CD4-positive, alpha-beta memory T cell (primary cell): ENCODE measurements at regions not wholly inside any gene's neighbourhood (a gene's known extent, or its start where the extent isn't known, plus 50 kb on each side); places are given as distances from the start of the nearest gene placed in this dataset.

Source experiments
- CTCF ChIA-PET: fragments of 350-600 bp; sonication (Branson Sonifier 250); formaldehyde crosslinking; loops from one replicate; lab custom pipeline; 2021; ENCODE audit warnings: inconsistent platforms; ENCODE audit not compliant: partially characterized antibody; lab: Charles Lee
- POLR2A ChIA-PET: fragments of 350-600 bp; sonication (Branson Sonifier 250); formaldehyde crosslinking; loops from one replicate; lab custom pipeline; 2021; ENCODE audit not compliant: partially characterized antibody; lab: Charles Lee
- DNase-seq, 5 donors: peaks; one replicate each; pipeline versions ENCODE4 v3.0.0 to v3.0.0-alpha.2; 2020 to 2022; ENCODE audit warnings: mixed read lengths in 1 of 5
- H3K27ac ChIP-seq: one replicate; pipeline ENCODE4 v1.7.0; 2013; ENCODE audit warnings: low read depth, low read length
- H3K27me3 ChIP-seq: 2 replicates; pipeline ENCODE4 v1.7.0; 2013; ENCODE audit warnings: mild to moderate bottlenecking, low read length, moderate library complexity; ENCODE audit not compliant: insufficient read depth
- H3K36me3 ChIP-seq: 2 replicates; pipeline ENCODE4 v1.7.0; 2013; ENCODE audit warnings: mild to moderate bottlenecking, low read length, moderate library complexity; ENCODE audit not compliant: insufficient read depth
- H3K4me1 ChIP-seq: 2 replicates; pipeline ENCODE4 v1.7.0; 2013; ENCODE audit warnings: mild to moderate bottlenecking, low read length, moderate library complexity; ENCODE audit not compliant: insufficient read depth
- H3K4me3 ChIP-seq, 2 donors: one replicate each; pipeline ENCODE4 v1.7.0; 2013; ENCODE audit warnings: low read length in 2 of 2, mild to moderate bottlenecking in 1 of 2
- H3K9me3 ChIP-seq, 2 donors: one replicate each; pipeline ENCODE4 v1.7.0; 2013; ENCODE audit warnings: low read length in 2 of 2, control low read depth in 1 of 2; ENCODE audit not compliant: control insufficient read depth in 1 of 2
- H3K27ac Mint-ChIP-seq, 7 donors: one replicate each; pipeline ENCODE4 v1.8.0; 2020 to 2021; ENCODE audit warnings: mixed read lengths in 7 of 7, mild to moderate bottlenecking in 6 of 7, inconsistent platforms in 3 of 7, moderate library complexity in 3 of 7
- H3K27me3 Mint-ChIP-seq, 2 donors: one replicate each; pipeline ENCODE4 v1.8.0; 2020 to 2021; ENCODE audit warnings: mixed read lengths in 2 of 2
- H3K36me3 Mint-ChIP-seq, 2 donors: one replicate each; pipeline ENCODE4 v1.8.0; 2020 to 2021; ENCODE audit warnings: mixed read lengths in 2 of 2, inconsistent platforms in 1 of 2, mild to moderate bottlenecking in 1 of 2
- H3K4me1 Mint-ChIP-seq, 4 donors: one replicate each; pipeline ENCODE4 v1.8.0; 2020 to 2021; ENCODE audit warnings: mixed read lengths in 4 of 4, mild to moderate bottlenecking in 1 of 4
- H3K4me3 Mint-ChIP-seq, 8 donors: one replicate each; pipeline ENCODE4 v1.8.0; 2020 to 2021; ENCODE audit warnings: mixed read lengths in 8 of 8, mild to moderate bottlenecking in 7 of 8, moderate library complexity in 6 of 8, inconsistent platforms in 3 of 8
- H3K9me3 Mint-ChIP-seq, 8 donors: one replicate each; pipeline ENCODE4 v1.8.0; 2020 to 2021; ENCODE audit warnings: mixed read lengths in 8 of 8, mild to moderate bottlenecking in 5 of 8, inconsistent platforms in 3 of 8, moderate library complexity in 1 of 8
- intact Hi-C: fragments of 100-400 bp; cut with micrococcal nuclease; formaldehyde crosslinking; loops from one replicate; pipeline ENCODE4 v1.15.1; 2023

DNA sequence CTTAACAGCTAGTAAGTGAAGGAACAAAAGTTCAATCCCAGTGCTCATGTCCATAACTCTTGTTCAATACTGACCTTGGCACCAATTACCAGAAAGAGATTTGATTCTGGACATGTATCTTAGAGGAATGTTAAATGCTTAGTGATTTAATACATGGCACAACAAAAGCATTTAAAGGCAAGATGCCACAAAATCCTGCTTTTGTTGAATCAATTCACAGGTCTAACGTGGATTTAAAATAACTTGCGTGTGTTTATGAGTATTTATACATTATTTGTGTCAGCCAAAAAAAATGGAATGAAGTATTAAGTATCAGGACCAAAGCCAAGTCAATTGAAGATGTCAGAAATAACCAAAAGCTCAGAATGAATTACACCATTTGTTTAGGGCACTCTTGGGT is 85.4 kb upstream of the GIMD1 start:
- POLR2A ChIA-PET = no interaction called here
- H3K9me3 Mint-ChIP-seq = peaks cover 0 to 2% (median 0%) of the 10 kb centered on the region in 8 donors

DNA sequence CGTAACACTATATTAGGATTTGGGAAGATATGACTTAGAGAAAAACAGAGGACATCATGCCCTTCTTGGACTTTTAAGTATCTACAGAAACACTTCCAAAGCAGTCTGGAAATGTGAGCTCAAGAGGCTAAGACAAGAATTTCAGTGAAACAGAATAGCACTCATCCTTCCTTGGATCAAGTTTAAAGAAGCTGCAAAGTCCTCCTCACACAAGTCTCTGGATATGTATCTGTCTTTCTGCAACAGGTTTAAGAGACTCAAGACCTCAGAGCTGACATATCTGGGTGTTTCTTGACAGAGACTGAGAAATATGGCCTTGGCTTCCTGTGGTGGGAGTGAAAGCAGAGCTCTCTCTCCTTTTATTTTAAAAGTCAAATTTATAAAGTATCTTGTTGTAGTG is 82.5 kb upstream of the GIMD1 start:
- H3K27me3 ChIP-seq = no peaks in the 10 kb centered on the region
- H3K36me3 ChIP-seq = no peaks in the 10 kb centered on the region
- H3K4me1 Mint-ChIP-seq = no peaks in the 10 kb centered on the region
- ChIA-PET POLR2A (no interaction called here), CTCF (no interaction called here)
- intact Hi-C loops = no loop called here
- H3K27me3 Mint-ChIP-seq = peaks cover 1 to 7% of the 10 kb centered on the region in 2 donors
- no peak overlapping the region for H3K4me3 ChIP-seq
- no peak overlapping the region for H3K4me3 Mint-ChIP-seq
- no peak overlapping the region for H3K27ac ChIP-seq
- H3K27ac Mint-ChIP-seq = no peak overlapping the region
- H3K9me3 Mint-ChIP-seq = peaks cover 0 to 5% (median 0%) of the 10 kb centered on the region in 8 donors
- DNase-seq = no peak
- no peaks in the 10 kb centered on the region for H3K9me3 ChIP-seq
- H3K36me3 Mint-ChIP-seq = no peaks in the 10 kb centered on the region
- no peaks in the 10 kb centered on the region for H3K4me1 ChIP-seq

More for the DNA sequence above, 85.4 kb upstream of the GIMD1 start:
- Mint-ChIP-seq H3K36me3 (no peaks in the 10 kb centered on the region), H3K4me1 (no peaks in the 10 kb centered on the region), H3K4me3 (no peak overlapping the region), H3K27ac (no peak overlapping the region), H3K27me3 (peaks cover 1 to 7% of the 10 kb centered on the region in 2 donors)
- H3K36me3 ChIP-seq = no peaks in the 10 kb centered on the region
- no peak for DNase-seq
- no peaks in the 10 kb centered on the region for H3K9me3 ChIP-seq
- H3K27me3 ChIP-seq = no peaks in the 10 kb centered on the region
- CTCF ChIA-PET = no interaction called here
- no peak overlapping the region for H3K4me3 ChIP-seq
- no peaks in the 10 kb centered on the region for H3K4me1 ChIP-seq
- intact Hi-C loops = no loop called here
- no peak overlapping the region for H3K27ac ChIP-seq

DNA sequence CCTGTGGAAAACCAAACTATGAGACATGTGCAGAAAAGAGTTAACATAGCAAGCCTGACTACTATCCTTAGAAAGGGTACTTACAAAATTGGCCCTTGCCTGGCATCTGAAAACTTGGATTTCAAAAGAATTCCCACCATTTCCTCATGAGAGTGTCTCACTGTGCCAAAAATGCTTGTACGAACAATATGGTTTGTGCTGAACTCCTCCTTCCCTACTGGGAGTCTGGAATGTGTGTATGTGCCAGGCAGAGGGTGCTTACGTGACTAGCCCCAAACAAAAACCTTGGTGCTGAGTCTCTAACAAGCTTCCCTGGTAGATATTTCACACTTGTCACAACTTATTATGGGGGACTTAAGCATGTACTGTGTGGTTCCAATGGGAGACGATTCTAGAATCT is 81.7 kb upstream of the GIMD1 start:
- H3K36me3 ChIP-seq = no peaks in the 10 kb centered on the region
- Mint-ChIP-seq H3K4me1 (no peaks in the 10 kb centered on the region), H3K36me3 (no peaks in the 10 kb centered on the region), H3K4me3 (no peak overlapping the region), H3K9me3 (peaks cover 0 to 9% (median 3%) of the 10 kb centered on the region in 8 donors), H3K27me3 (peaks cover 1 to 7% of the 10 kb centered on the region in 2 donors), H3K27ac (no peak overlapping the region)
- H3K4me3 ChIP-seq = no peak overlapping the region
- H3K9me3 ChIP-seq = no peaks in the 10 kb centered on the region
- POLR2A ChIA-PET = no interaction called here
- intact Hi-C loops = no loop called here
- H3K27ac ChIP-seq = no peak overlapping the region
- H3K4me1 ChIP-seq = no peaks in the 10 kb centered on the region
- no peaks in the 10 kb centered on the region for H3K27me3 ChIP-seq
- CTCF ChIA-PET = no interaction called here
- no peak for DNase-seq

DNA sequence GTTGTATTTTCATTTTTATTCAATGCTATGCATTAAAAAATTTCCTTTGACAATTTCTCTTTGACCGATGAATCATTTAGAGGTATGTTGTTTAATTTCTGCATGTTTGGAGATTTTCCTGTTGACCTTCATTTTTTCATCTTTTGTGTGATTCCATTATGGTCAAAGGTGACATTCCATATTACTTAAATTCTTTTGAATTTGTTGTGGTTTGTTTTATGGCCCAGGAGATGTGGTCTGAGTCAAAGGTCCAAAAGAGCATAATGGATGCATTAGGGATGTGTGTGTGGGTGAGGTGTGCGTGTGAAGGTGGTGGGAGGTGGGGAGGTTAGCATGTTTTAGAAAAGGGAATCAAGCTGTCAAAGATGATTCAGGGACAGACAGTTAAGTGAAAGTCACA is 76.0 kb upstream of the GIMD1 start:
- Mint-ChIP-seq H3K27ac (no peak overlapping the region), H3K4me3 (no peak overlapping the region), H3K4me1 (no peaks in the 10 kb centered on the region), H3K27me3 (peaks cover 0 to 1% of the 10 kb centered on the region in 2 donors), H3K36me3 (no peaks in the 10 kb centered on the region), H3K9me3 (peaks cover 0 to 12% (median 4%) of the 10 kb centered on the region in 8 donors)
- intact Hi-C loops = no loop called here
- Histone ChIP-seq H3K36me3 (no peaks in the 10 kb centered on the region), H3K27me3 (no peaks in the 10 kb centered on the region), H3K4me3 (no peak overlapping the region), H3K27ac (no peak overlapping the region), H3K9me3 (no peaks in the 10 kb centered on the region), H3K4me1 (no peaks in the 10 kb centered on the region)
- no peak for DNase-seq
- CTCF ChIA-PET = no interaction called here
- POLR2A ChIA-PET = no interaction called here

DNA sequence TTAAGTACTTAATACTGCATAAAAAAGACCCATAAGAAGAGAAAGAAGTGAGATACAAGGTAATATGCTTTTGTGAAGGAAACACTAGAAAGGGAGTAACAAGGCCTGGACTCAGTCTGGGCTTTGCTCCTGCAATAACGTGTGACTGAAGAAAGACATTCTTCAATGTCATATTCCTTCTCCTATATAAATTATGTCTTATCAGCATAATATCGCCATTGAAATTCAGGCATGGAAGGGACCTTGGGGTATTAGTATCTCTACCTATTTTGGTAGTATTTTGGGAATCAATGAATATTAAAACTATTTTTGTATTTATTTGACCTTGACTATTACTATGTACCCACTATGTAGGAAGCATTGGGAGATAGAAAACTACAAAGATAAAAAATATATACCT is 62.2 kb upstream of the GIMD1 start:
- peaks cover 0 to 2% of the 10 kb centered on the region in 2 donors for H3K27me3 Mint-ChIP-seq
- peaks cover 0 to 5% (median 0%) of the 10 kb centered on the region in 8 donors for H3K9me3 Mint-ChIP-seq
- no peak overlapping the region for H3K4me3 Mint-ChIP-seq
- CTCF ChIA-PET = no interaction called here
- no peaks in the 10 kb centered on the region for H3K27me3 ChIP-seq
- no peak overlapping the region for H3K27ac Mint-ChIP-seq
- H3K27ac ChIP-seq = no peak overlapping the region
- POLR2A ChIA-PET = no interaction called here
- no peaks in the 10 kb centered on the region for H3K9me3 ChIP-seq
- intact Hi-C loops = no loop called here
- DNase-seq = no peak
- H3K36me3 ChIP-seq = no peaks in the 10 kb centered on the region
- no peaks in the 10 kb centered on the region for H3K4me1 ChIP-seq
- no peaks in the 10 kb centered on the region for H3K4me1 Mint-ChIP-seq
- H3K4me3 ChIP-seq = no peak overlapping the region
- no peaks in the 10 kb centered on the region for H3K36me3 Mint-ChIP-seq

DNA sequence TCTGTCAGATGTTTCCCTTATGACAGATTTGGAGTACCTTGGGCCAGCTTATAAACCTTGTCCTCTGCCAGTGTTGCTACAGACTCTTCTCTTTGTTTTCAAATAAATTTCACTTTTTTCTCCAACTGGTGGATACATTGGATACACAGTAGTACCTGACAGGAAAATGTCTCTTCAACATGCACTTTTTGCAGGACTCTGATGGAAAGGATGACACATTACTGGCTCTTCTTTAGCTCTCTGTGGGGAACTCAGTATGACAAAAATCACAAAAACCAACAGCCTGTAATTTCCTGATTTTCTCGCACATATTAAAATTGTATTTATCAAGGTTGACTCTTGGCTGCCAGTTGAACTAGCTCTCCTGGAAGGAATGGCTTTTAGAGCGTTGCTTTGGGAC is 61.3 kb upstream of the GIMD1 start:
- Histone ChIP-seq H3K27me3 (no peaks in the 10 kb centered on the region), H3K4me3 (no peak overlapping the region), H3K9me3 (no peaks in the 10 kb centered on the region), H3K36me3 (no peaks in the 10 kb centered on the region), H3K4me1 (no peaks in the 10 kb centered on the region), H3K27ac (no peak overlapping the region)
- no peak overlapping the region for H3K4me3 Mint-ChIP-seq
- intact Hi-C loops = no loop called here
- CTCF ChIA-PET = no interaction called here
- DNase-seq = no peak
- POLR2A ChIA-PET = interaction anchor here (1.1 kb wide), 1 partner anchor 10 kb away, joined by 3 read pairs; no protein-coding TSS in a partner anchor
- no peak overlapping the region for H3K27ac Mint-ChIP-seq
- peaks cover 0 to 2% of the 10 kb centered on the region in 2 donors for H3K27me3 Mint-ChIP-seq
- H3K4me1 Mint-ChIP-seq = no peaks in the 10 kb centered on the region
- peaks cover 0 to 5% (median 0%) of the 10 kb centered on the region in 8 donors for H3K9me3 Mint-ChIP-seq
- no peaks in the 10 kb centered on the region for H3K36me3 Mint-ChIP-seq

DNA sequence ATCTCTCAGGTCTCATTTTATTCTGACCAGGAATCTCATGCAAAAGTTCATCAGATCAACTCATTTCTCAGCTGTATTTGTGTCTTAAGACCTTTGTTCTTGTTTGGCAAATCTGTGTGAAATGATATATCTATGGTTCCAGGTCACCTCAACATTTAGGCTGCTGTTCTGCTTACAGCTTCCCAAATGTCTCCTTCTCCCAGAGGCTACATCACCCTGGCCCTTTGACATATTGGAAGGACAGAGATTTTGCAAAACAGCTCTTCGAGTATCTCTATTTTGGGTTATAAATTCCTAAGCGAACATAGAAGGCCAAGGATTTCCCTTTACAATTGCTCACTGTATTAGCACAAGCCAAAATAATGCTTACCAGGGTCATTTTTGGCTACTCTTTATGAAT is 57.5 kb upstream of the GIMD1 start:
- Mint-ChIP-seq H3K9me3 (peaks cover 0 to 2% (median 0%) of the 10 kb centered on the region in 8 donors), H3K4me1 (no peaks in the 10 kb centered on the region), H3K27me3 (peaks cover 2% of the 10 kb centered on the region in 2 donors), H3K4me3 (no peak overlapping the region), H3K27ac (no peak overlapping the region), H3K36me3 (no peaks in the 10 kb centered on the region)
- POLR2A ChIA-PET = no interaction called here
- CTCF ChIA-PET = no interaction called here
- no peak overlapping the region for H3K27ac ChIP-seq
- H3K4me1 ChIP-seq = no peaks in the 10 kb centered on the region
- no peaks in the 10 kb centered on the region for H3K9me3 ChIP-seq
- H3K36me3 ChIP-seq = no peaks in the 10 kb centered on the region
- DNase-seq = no peak
- intact Hi-C loops = no loop called here
- H3K4me3 ChIP-seq = no peak overlapping the region
- H3K27me3 ChIP-seq = no peaks in the 10 kb centered on the region

DNA sequence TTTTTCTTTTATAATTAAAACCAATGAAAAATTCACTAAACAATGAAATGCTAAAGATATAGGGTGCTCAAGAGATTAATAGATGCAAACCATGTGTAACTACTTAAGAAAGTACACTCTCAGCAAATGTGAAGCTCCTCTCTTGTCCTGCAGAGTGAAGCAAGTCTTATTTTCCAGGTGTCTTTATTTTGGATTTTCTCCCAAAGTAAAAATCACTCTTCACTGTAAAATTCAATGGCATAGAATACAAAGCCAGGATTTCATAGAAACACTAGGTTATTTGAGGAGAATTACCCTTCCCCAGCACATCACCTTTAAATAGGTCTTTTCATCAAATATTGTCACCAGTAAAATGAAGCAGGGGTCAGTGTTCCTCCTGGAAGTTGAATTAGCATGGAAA is 57.0 kb upstream of the GIMD1 start:
- Mint-ChIP-seq H3K9me3 (peaks cover 0 to 2% (median 0%) of the 10 kb centered on the region in 8 donors), H3K36me3 (no peaks in the 10 kb centered on the region), H3K27ac (no peak overlapping the region), H3K4me3 (no peak overlapping the region), H3K27me3 (peaks cover 2 to 4% of the 10 kb centered on the region in 2 donors), H3K4me1 (no peaks in the 10 kb centered on the region)
- DNase-seq = no peak
- intact Hi-C loops = no loop called here
- Histone ChIP-seq H3K27ac (no peak overlapping the region), H3K36me3 (no peaks in the 10 kb centered on the region), H3K9me3 (no peaks in the 10 kb centered on the region), H3K27me3 (no peaks in the 10 kb centered on the region), H3K4me3 (no peak overlapping the region), H3K4me1 (no peaks in the 10 kb centered on the region)
- CTCF ChIA-PET = no interaction called here
- POLR2A ChIA-PET = no interaction called here
